Left lung (tissue), 4 donors: ENCODE measurements at regions not wholly inside any gene's neighbourhood (a gene's known extent, or its start where the extent isn't known, plus 50 kb on each side); places are given as distances from the start of the nearest gene placed in this dataset.
"Not testable (repeated sequence)": the region's sequence is repeated elsewhere in the genome, so short reads cannot be mapped to it uniquely, and the experiment has no call there.

Source experiments
- ATAC-seq: fragments of 200-7000 bp; cut with Tn5 transposase; one replicate; pipeline ENCODE4 v1.9.1; 2020; ENCODE audit warnings: moderate library complexity
- DNase-seq, 4 donors: peaks; one replicate each; pipeline ENCODE4 v3.0.0-alpha.2; 2013 to 2020
- H3K27ac ChIP-seq, 2 donors: fragments of 200-600 bp; sonication (generic) in 1 of 2; one replicate each; pipeline versions ENCODE4 v1.5.0 to v1.8.0; 2020 to 2021
- H3K27me3 ChIP-seq, 2 donors: fragments of 200-600 bp; sonication (generic) in 1 of 2; one replicate each; pipeline versions ENCODE4 v1.5.0 to v1.8.0; 2020 to 2021
- H3K36me3 ChIP-seq, 2 donors: fragments of 200-600 bp; sonication (generic) in 1 of 2; one replicate each; pipeline versions ENCODE4 v1.5.0 to v1.8.0; 2020 to 2021
- H3K4me1 ChIP-seq, 2 donors: fragments of 200-600 bp; one replicate each; pipeline ENCODE4 v1.8.0; 2021
- H3K4me3 ChIP-seq, 2 donors: fragments of 200-600 bp; sonication (generic) in 1 of 2; one replicate each; pipeline versions ENCODE4 v1.5.0 to v1.8.0; 2020 to 2021; ENCODE audit warnings: mild to moderate bottlenecking in 1 of 2
- H3K9me3 ChIP-seq, 2 donors: fragments of 200-600 bp; sonication (generic) in 1 of 2; one replicate each; pipeline versions ENCODE4 v1.5.0 to v1.8.0; 2020 to 2021
- CTCF ChIP-seq, 2 donors: fragments of 200-600 bp; sonication (generic) in 1 of 2; IDR thresholded peaks; one replicate each; pipeline versions ENCODE4 v1.5.0 to v1.8.0; 2021; ENCODE audit warnings: antibody characterized with exemption in 2 of 2
- intact Hi-C, 2 donors: fragments of 100-400 bp; cut with DNase I; formaldehyde crosslinking; loops; one replicate each; pipeline versions ENCODE4 v1.11.2 to v1.14.2; 2022
- donor health status: DM: no; HTN: yes; CAD: no.
- donor health status: DM: no; HTN: no; CAD: no.

- ATAC-seq (no peak), DNase-seq (no peak)
- Histone ChIP-seq H3K36me3 (no peaks in the 10 kb centered on the region), H3K4me1 (no peaks in the 10 kb centered on the region), H3K4me3 (no peak overlapping the region), H3K27ac (no peak overlapping the region), H3K9me3 (no peaks in the 10 kb centered on the region), H3K27me3 (no peaks in the 10 kb centered on the region)
- intact Hi-C loops: no loop called here
- TF ChIP-seq CTCF (IDR thresholded peaks at IDR 0.05): no peak
Measured at GRCh38 chr10:26939962-26940354, 79.2 kb upstream of the ABI1 start.

- no peak for TF ChIP-seq CTCF (IDR thresholded peaks at IDR 0.05)
- H3K4me1 ChIP-seq: no peaks in the 10 kb centered on the region
- no peak overlapping the region for H3K27ac ChIP-seq
- DNase-seq (no peak), ATAC-seq (no peak)
- H3K27me3 ChIP-seq: no peaks in the 10 kb centered on the region
- H3K9me3 ChIP-seq: no peaks in the 10 kb centered on the region
- intact Hi-C loops: no loop called here
- no peaks in the 10 kb centered on the region for H3K36me3 ChIP-seq
- no peak overlapping the region for H3K4me3 ChIP-seq
Measured at GRCh38 chr10:26939290-26939961, 78.7 kb upstream of the ABI1 start.

- TF ChIP-seq CTCF (IDR thresholded peaks at IDR 0.05): no peak
- no peaks in the 10 kb centered on the region for H3K9me3 ChIP-seq
- H3K36me3 ChIP-seq: no peaks in the 10 kb centered on the region
- no peak overlapping the region for H3K4me3 ChIP-seq
- no peaks in the 10 kb centered on the region for H3K27me3 ChIP-seq
- no peak overlapping the region for H3K27ac ChIP-seq
- ATAC-seq (no peak), DNase-seq (no peak)
- no peaks in the 10 kb centered on the region for H3K4me1 ChIP-seq
- intact Hi-C loops: no loop called here
Measured at GRCh38 chr10:26938578-26938977, 77.8 kb upstream of the ABI1 start.

- ATAC-seq: no peak
- H3K36me3 ChIP-seq: no peaks in the 10 kb centered on the region
- H3K4me1 ChIP-seq: no peaks in the 10 kb centered on the region
- no peak for TF ChIP-seq CTCF (IDR thresholded peaks at IDR 0.05)
- H3K9me3 ChIP-seq: no peaks in the 10 kb centered on the region
- H3K4me3 ChIP-seq: no peak overlapping the region
- no peaks in the 10 kb centered on the region for H3K27me3 ChIP-seq
- intact Hi-C loops: no loop called here
- DNase-seq: no peak
- H3K27ac ChIP-seq: no peak overlapping the region
Measured at GRCh38 chr10:26937371-26937770, 76.6 kb upstream of the ABI1 start.

GRCh38 chr10:26934190-26934589, 73.4 kb upstream of the ABI1 start:
- H3K4me1 ChIP-seq, H3K27me3 ChIP-seq, DNase-seq, H3K36me3 ChIP-seq, ATAC-seq, H3K27ac ChIP-seq, H3K9me3 ChIP-seq, intact Hi-C loops, H3K4me3 ChIP-seq: not testable (repeated sequence)

GRCh38 chr10:26932576-26932975, 71.8 kb upstream of the ABI1 start:
- intact Hi-C loops: no loop called here
- ATAC-seq: no peak
- no peaks in the 10 kb centered on the region for H3K36me3 ChIP-seq
- H3K27ac ChIP-seq: no peak overlapping the region
- H3K4me1 ChIP-seq: peaks cover 5 to 6% of the 10 kb centered on the region in 2 donors
- DNase-seq: no peak
- TF ChIP-seq CTCF (IDR thresholded peaks at IDR 0.05): no peak
- H3K4me3 ChIP-seq: no peak overlapping the region
- no peaks in the 10 kb centered on the region for H3K9me3 ChIP-seq
- peaks cover 0 to 9% of the 10 kb centered on the region in 2 donors for H3K27me3 ChIP-seq
